ENCODE measurements at regions not wholly inside any gene's neighbourhood (a gene's known extent, or its start where the extent isn't known, plus 50 kb on each side); places are given as distances from the start of the nearest gene placed in this dataset.

GRCh38 chr3:180196658-180197057, 159.9 kb upstream of the PEX5L start (continued):
- TF ChIP-seq SNRNP70 (optimal IDR thresholded peaks at IDR 0.05; ENCODE audit: low read depth, low read length) (no peak), RBM22 (IDR thresholded peaks at IDR 0.05; ENCODE audit: low read depth, low read length, poor library complexity, severe bottlenecking) (no peak), ZNF830 (CRISPR knock-in tag; IDR thresholded peaks at IDR 0.05) (no peak), PCBP2 (IDR thresholded peaks at IDR 0.05; ENCODE audit: low read depth, low read length, poor library complexity, severe bottlenecking) (no peak), ZBTB2 (IDR thresholded peaks at IDR 0.05) (no peak)

GRCh38 chr3:180199417-180199995, 162.8 kb upstream of the PEX5L start:
- H2AFZ ChIP-seq (ENCODE audit: low read depth, low read length): no peak overlapping the region
- no peak overlapping the region for H3K4me3 ChIP-seq
- POLR2A ChIA-PET: no interaction called here
- no peaks in the 10 kb centered on the region; the same call in 1 of the 2 replicates for H3K9me3 ChIP-seq (replicated peaks; ENCODE audit: control insufficient read depth, insufficient read depth, low read depth, low read length)
- in situ Hi-C loops (cut with MboI) (no loop called here), intact Hi-C loops (cut with micrococcal nuclease) (no loop called here)
- DNase-seq (ENCODE audit: extremely low read depth in 1 of 4, low spot score in 3 of 4): no peak
- H3K27ac ChIP-seq (ENCODE audit: extremely low read depth, low read depth, low read length): no peak overlapping the region
- 0% methylated on average over 5 of the region's 5 CpGs for WGBS (ENCODE audit: insufficient coverage, low coverage, missing lambda C conversion rate)
- no peaks in the 10 kb centered on the region for H3K9me1 ChIP-seq (ENCODE audit: control insufficient read depth, insufficient read depth, low read length)
- no peak overlapping the region for H3K4me2 ChIP-seq (ENCODE audit: insufficient read depth, low read length)
- no peak overlapping the region for H3K9ac ChIP-seq (ENCODE audit: insufficient read depth in 1 of 2, low read depth in 2 of 2, low read length in 2 of 2)
- no peaks in the 10 kb centered on the region for H3K79me2 ChIP-seq (ENCODE audit: control insufficient read depth, insufficient read depth, low read length)
- H4K20me1 ChIP-seq (replicated peaks; ENCODE audit: control insufficient read depth, insufficient read depth, low read length): no peaks in the 10 kb centered on the region
- no peaks in the 10 kb centered on the region for H3K4me1 ChIP-seq (replicated peaks in 1 of 2; ENCODE audit: control insufficient read depth in 2 of 2, insufficient read depth in 2 of 2, low read length in 2 of 2)
- ATAC-seq: no peak
- BruUV-seq (replicated peaks): no TSS peak
- no peaks in the 10 kb centered on the region for H3K27me3 ChIP-seq (ENCODE audit: control insufficient read depth in 2 of 2, insufficient read depth in 2 of 2, low read length in 2 of 2)
- FAIRE-seq: no peak
- no peaks in the 10 kb centered on the region for H3K36me3 ChIP-seq (ENCODE audit: control insufficient read depth, insufficient read depth, low read length)
- CTCF ChIA-PET (ENCODE audit: low intra/inter-chr PET ratio): no interaction called here
- no peak for TF ChIP-seq MYC (IDR thresholded peaks at IDR 0.05; ENCODE audit: low read depth, low read length)
- no peak for TF ChIP-seq MYC (CRISPR knock-in tag; IDR thresholded peaks at IDR 0.05; ENCODE audit: borderline replicate concordance, low read depth)
- no peak for TF ChIP-seq ZNF507 (tag; conservative IDR thresholded peaks at IDR 0.05)
- no peak for TF ChIP-seq NFYB (IDR thresholded peaks at IDR 0.05; ENCODE audit: extremely low read depth, insufficient read length)
- TF ChIP-seq ZBTB7A (IDR thresholded peaks at IDR 0.05; ENCODE audit: borderline replicate concordance, control insufficient read depth, low read depth, low read length): no peak
- TF ChIP-seq SIRT6 (IDR thresholded peaks at IDR 0.05; ENCODE audit: low read depth, low read length): no peak
- TF ChIP-seq ZNF318 (IDR thresholded peaks at IDR 0.05; ENCODE audit: borderline replicate concordance in 1 of 2, low read depth in 1 of 2): no peak
